NCI-H526 treated with DMSO at 0.1 percent for 48 hours (cell line): ENCODE measurements at regions not wholly inside any gene's neighbourhood (a gene's known extent, or its start where the extent isn't known, plus 50 kb on each side); places are given as distances from the start of the nearest gene placed in this dataset.

Experiments
- DNase-seq: peaks from one replicate; lab custom pipeline; 2025; lab: John Stamatoyannopoulos, UW

- no peak for DNase-seq
Measured at GRCh38 chr10:131710142-131710861, 190.5 kb upstream of the PPP2R2D start.

DNA sequence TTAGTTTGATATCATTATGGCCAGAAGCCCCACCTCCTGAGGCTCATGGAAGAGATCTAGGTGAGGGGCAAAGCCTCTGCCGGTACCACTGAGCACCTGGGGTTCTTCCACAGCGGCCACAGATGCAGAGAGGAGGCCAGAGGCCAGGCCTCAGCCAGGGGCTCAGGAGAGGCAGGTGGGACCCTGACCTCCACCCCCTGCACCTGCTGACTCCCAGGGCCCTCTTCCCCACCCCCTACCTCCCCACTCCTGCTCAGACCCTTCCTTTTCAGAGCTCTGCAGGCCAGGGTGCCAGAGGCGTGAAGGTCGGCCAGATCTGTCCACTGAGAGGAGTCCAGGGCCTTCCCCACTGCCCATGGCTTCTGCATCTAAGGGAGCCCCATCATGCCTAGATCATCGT lies 178.7 kb upstream of the PPP2R2D start:
- DNase-seq, result no peak

DNA sequence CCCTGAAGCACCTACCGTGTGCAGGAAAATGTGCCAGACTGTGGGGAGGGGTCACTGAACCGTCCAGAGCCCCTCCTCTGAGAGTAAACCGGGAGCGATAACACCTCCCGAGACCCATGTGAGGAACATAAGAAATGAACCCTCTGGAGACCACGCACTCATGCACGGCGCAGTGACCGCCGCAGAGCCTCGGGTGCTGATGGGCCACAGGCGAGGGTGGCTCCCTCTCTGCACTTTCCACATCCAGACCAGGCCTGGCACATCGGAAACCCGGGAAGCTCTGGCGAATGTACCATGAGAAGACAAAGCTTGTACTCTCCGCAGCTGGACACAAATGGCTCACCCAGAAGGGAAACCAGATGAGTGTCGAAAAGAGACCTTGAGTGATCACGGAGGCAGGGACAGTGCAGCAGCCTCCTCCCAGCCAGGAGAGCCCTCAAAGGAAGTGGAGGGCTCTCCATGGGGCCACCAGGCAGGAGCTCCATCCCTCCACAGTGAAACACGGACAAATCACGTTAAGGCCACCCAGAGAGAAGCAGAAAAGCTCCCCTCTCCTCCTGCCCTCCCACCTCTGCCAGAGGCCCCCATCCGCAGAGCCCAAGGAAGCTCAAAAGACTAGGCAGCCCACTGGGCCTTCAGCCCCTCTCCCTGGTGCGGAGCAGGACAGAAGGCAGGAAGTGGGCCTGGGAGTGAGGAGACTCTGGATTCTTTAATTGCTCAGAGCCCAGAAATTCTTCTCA lies 178.1 kb upstream of the PPP2R2D start:
- DNase-seq, result no peak

GRCh38 chr10:131723297-131724168 lies 177.3 kb upstream of the PPP2R2D start:
- DNase-seq, result no peak

- DNase-seq, result no peak
Measured at GRCh38 chr10:131724169-131724545, 176.7 kb upstream of the PPP2R2D start.

- DNase-seq, result no peak
Measured at GRCh38 chr10:131724891-131725580, 175.8 kb upstream of the PPP2R2D start.

DNA sequence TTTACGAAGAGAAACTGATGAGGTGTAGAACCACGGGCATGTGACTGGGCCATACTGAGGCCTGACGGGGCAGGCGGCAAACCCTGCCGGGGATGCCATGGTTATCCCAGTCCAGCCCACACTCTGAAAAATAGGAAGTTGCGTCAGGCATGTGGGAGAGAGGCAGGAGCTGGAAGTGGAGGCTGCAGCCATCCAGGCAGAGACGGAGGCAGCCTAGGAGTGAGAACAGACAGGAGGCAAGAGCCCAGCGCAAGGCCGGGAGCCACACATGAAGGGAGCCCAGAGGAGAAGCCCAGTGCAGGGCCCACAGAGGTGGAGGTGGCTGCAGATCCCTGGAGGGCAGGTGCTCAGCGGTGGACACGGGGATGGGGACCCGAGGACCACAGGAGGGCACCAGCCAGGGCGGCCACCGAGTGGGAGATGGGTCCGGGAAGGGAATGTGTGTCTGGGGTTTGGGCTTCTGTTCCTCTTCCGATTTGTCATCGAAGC lies 175.2 kb upstream of the PPP2R2D start:
- DNase-seq, result no peak

GRCh38 chr10:131726076-131726880 lies 174.5 kb upstream of the PPP2R2D start:
- no peak for DNase-seq

GRCh38 chr10:131726967-131727366 lies 173.8 kb upstream of the PPP2R2D start:
- DNase-seq, result no peak

DNA sequence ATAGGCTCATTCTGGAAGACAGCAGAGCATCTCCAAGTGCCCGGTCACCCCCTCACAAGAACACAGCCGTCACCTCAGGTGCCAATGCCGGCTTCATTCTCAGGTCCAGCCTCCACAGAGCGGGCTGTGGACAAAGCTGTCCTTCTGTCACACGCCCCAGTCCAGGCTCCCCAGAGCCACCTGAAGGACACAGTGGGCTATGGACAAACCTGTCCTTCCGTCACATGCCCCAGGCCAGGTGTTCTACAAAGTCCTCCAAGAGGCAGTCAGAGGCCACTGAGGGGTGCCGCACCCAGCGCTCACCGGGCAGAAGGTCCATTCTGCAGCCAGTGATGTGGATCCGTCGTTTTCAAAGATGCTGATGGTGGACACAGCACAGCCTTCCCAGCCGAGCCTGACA lies 173.2 kb upstream of the PPP2R2D start:
- no peak for DNase-seq

- no peak for DNase-seq
Measured at GRCh38 chr10:131728286-131729228, 172.3 kb upstream of the PPP2R2D start.

GRCh38 chr10:131729361-131729760 lies 171.4 kb upstream of the PPP2R2D start:
- no peak for DNase-seq

- no peak for DNase-seq
Measured at GRCh38 chr10:131729938-131730660, 170.7 kb upstream of the PPP2R2D start.

GRCh38 chr10:131730771-131731497 lies 169.9 kb upstream of the PPP2R2D start:
- no peak for DNase-seq

- DNase-seq, result no peak
Measured at GRCh38 chr10:131731780-131732630, 168.8 kb upstream of the PPP2R2D start.

DNA sequence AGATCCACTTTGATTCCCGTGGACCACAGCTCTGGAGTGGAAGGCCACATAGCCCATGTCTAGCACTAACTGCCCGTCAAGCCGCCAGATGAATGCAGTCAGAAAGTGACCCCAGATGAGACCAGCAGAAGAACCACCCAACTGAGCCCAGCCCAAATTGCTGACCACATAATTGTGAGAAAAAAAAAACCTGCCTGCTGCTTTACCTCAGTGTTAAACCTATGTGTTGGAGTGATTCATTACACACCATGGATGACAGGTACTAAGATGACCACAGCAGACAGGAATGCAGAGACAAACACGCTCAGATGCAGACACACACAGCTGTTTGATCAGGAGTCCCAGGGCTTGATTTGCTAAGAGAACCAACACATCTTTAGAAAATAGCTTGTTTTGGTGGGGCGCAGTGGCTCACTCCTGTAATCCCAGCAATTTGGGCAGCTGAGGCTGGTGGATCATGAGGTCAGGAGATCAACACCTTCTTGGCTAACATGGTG lies 168.1 kb upstream of the PPP2R2D start:
- DNase-seq, result no peak

DNA sequence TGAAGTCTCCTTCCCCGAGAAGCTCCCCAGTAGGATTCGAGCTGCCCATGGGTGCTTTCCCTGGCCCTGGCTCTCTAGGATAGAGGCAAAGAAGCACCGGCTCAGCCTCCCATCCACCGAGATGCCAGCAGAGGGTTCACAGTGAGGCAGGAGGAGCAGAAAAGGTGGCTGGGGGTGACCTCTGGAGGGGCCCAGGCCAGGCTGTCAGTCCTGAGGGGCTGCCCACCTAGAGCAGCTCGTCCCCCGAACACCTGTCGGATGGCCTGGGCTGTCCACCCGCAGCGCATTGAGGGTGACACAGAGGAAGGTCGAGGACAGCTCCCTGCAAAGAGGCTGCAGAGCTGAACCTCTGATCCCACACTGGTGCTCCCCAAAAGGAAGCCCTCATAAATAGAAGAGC lies 167.2 kb upstream of the PPP2R2D start:
- DNase-seq, result no peak
